GM21526 (cell line): ENCODE measurements at regions not wholly inside any gene's neighbourhood (a gene's known extent, or its start where the extent isn't known, plus 50 kb on each side); places are given as distances from the start of the nearest gene placed in this dataset.

Experiments used
- ATAC-seq: cut with Tn5 transposase; IDR thresholded peaks from one replicate; pipeline ENCODE4 v1.9.1; 2021; ENCODE audit warnings: moderate library complexity; ENCODE audit not compliant: unreplicated experiment, low FRiP score

GRCh38 chr1:221149555-221150075 lies 270.4 kb downstream of the HLX start:
- no peak for ATAC-seq

- ATAC-seq = no peak
Observed at GRCh38 chr1:221150996-221151395, 271.8 kb downstream of the HLX start.

GRCh38 chr1:221154932-221155331 lies 275.7 kb downstream of the HLX start:
- ATAC-seq = no peak

- peak; percentile 96 for ATAC-seq
Observed at GRCh38 chr1:221157026-221157761, 278.0 kb downstream of the HLX start.

GRCh38 chr1:221159608-221160007 lies 280.4 kb downstream of the HLX start:
- ATAC-seq = no peak

GRCh38 chr1:221161571-221162041 lies 282.4 kb downstream of the HLX start:
- no peak for ATAC-seq

- no peak for ATAC-seq
Observed at GRCh38 chr1:221162352-221162751, 283.1 kb downstream of the HLX start.

GRCh38 chr1:221162939-221163338 lies 283.7 kb downstream of the HLX start:
- no peak for ATAC-seq

GRCh38 chr1:221164029-221164428 lies 284.8 kb downstream of the HLX start:
- no peak for ATAC-seq

- ATAC-seq = no peak
Observed at GRCh38 chr1:221164951-221165838, 286.0 kb downstream of the HLX start.

- no peak for ATAC-seq
Observed at GRCh38 chr1:221165839-221166500, 286.7 kb downstream of the HLX start.

- peak; percentile 79 for ATAC-seq
Observed at GRCh38 chr1:221166559-221167318, 287.5 kb downstream of the HLX start.

GRCh38 chr1:221169447-221169889 lies 290.2 kb downstream of the HLX start:
- no peak for ATAC-seq

- no peak for ATAC-seq
Observed at GRCh38 chr1:221170171-221170570, 290.9 kb downstream of the HLX start.

GRCh38 chr1:221171768-221172167 lies 292.5 kb downstream of the HLX start:
- ATAC-seq = no peak

- no peak for ATAC-seq
Observed at GRCh38 chr1:221172841-221173240, 293.6 kb downstream of the HLX start.

GRCh38 chr1:221174330-221174993 lies 295.2 kb downstream of the HLX start:
- ATAC-seq = no peak

- ATAC-seq = no peak
Observed at GRCh38 chr1:221175249-221175648, 296.0 kb downstream of the HLX start.

- ATAC-seq = no peak
Observed at GRCh38 chr1:221180704-221181368, 301.6 kb downstream of the HLX start.
